Suprapubic skin (tissue), 4 donors: ENCODE measurements at regions not wholly inside any gene's neighbourhood (a gene's known extent, or its start where the extent isn't known, plus 50 kb on each side); places are given as distances from the start of the nearest gene placed in this dataset.

Source experiments
- DNase-seq, 2 donors: peaks; one replicate each; pipeline ENCODE4 v3.0.0-alpha.2; 2019; ENCODE audit warnings: low spot score in 2 of 2
- H3K27ac ChIP-seq: fragments of 200-600 bp; sonication (generic); one replicate; pipeline ENCODE4 v1.5.1; 2019
- H3K27me3 ChIP-seq: fragments of 200-600 bp; sonication (generic); one replicate; pipeline ENCODE4 v1.5.1; 2019
- H3K36me3 ChIP-seq: fragments of 200-600 bp; sonication (generic); one replicate; pipeline ENCODE4 v1.5.1; 2019
- H3K4me1 ChIP-seq: fragments of 200-600 bp; sonication (generic); one replicate; pipeline ENCODE4 v1.5.1; 2019
- H3K4me3 ChIP-seq: fragments of 200-600 bp; sonication (generic); one replicate; pipeline ENCODE4 v1.5.1; 2019; ENCODE audit warnings: mild to moderate bottlenecking
- H3K9me3 ChIP-seq: fragments of 200-600 bp; sonication (generic); one replicate; pipeline ENCODE4 v1.5.1; 2019
- CTCF ChIP-seq, 2 donors: fragments of 200-600 bp in 1 of 2; fragments of 450-650 bp in 1 of 2; sonication (generic) in 1 of 2; IDR thresholded peaks; one replicate each; pipeline ENCODE4 v1.5.1; 2016 to 2019; ENCODE audit warnings: antibody characterized with exemption in 2 of 2, mild to moderate bottlenecking in 1 of 2, moderate library complexity in 1 of 2
- EP300 ChIP-seq: sonication (generic); formaldehyde crosslinking; IDR thresholded peaks from one replicate; pipeline ENCODE4 v1.6.1; 2017; ENCODE audit warnings: antibody characterized with exemption
- POLR2A ChIP-seq, 2 donors: fragments of 450-650 bp; IDR thresholded peaks; one replicate each; pipeline ENCODE4 v1.6.1; 2017; ENCODE audit warnings: antibody characterized with exemption in 2 of 2, mild to moderate bottlenecking in 2 of 2, moderate library complexity in 2 of 2
- POLR2AphosphoS5 ChIP-seq, 3 donors: sonication (generic); formaldehyde crosslinking; IDR thresholded peaks; one replicate each; pipeline ENCODE4 v1.6.1; 2017; ENCODE audit warnings: antibody characterized with exemption in 3 of 3
- WGBS: methylation state at CpG from one replicate; pipeline ENCODE4 v1.1.5; 2018; 5-methylcytosine and 5-hydroxymethylcytosine counted together

DNA sequence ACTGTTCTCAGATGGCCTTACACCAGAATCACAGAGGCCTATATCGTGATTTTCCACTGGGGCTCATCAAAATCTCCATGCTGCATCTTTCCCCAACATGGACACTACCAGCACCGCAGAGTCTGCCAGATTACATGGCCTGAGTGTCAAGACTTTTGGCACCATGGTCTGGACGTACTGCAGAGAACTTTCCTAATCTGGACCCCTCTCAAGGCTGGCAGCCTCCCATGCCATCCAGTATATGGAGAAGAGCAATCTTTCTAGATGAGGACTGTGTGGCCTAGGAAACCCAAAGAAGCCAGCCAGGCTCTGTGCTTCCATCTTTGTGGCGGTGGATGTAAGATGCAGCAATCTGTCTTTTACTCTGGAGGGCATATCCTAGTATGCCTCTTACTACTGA, 139.2 kb downstream of the ADAMTS15 start:
- no peak for DNase-seq
- TF ChIP-seq POLR2AphosphoS5 (IDR thresholded peaks at IDR 0.05) (no peak), EP300 (no peak), CTCF (IDR thresholded peaks at IDR 0.05) (no peak), POLR2A (IDR thresholded peaks at IDR 0.05) (no peak)
- H3K4me1 ChIP-seq: peaks cover 7% of the 10 kb centered on the region
- H3K27me3 ChIP-seq: no peaks in the 10 kb centered on the region
- no peaks in the 10 kb centered on the region for H3K9me3 ChIP-seq
- H3K27ac ChIP-seq: no peak overlapping the region
- H3K4me3 ChIP-seq: no peak overlapping the region
- 64% methylated on average over 4 of the region's 4 CpGs for WGBS
- H3K36me3 ChIP-seq: no peaks in the 10 kb centered on the region

DNA sequence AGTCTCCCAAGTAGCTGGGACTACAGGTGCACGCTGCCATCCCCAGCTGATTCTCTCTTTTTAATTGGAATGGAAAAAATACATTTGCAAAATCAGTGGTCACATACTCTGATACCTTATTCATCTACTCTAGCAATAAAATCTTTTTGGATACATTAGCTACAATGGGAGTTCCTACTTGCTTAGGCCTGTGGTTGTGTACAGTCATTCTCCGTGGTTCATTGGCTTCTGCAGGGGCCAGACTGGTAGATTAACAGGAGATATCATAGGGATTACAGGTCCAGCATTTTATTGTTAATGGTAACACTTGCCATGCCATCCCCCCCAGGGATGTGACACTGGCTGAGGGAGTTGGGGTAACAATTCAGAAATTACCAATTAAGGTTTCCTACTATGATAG, 140.0 kb downstream of the ADAMTS15 start:
- Histone ChIP-seq H3K27me3 (no peaks in the 10 kb centered on the region), H3K9me3 (no peaks in the 10 kb centered on the region), H3K27ac (no peak overlapping the region), H3K36me3 (no peaks in the 10 kb centered on the region), H3K4me3 (no peak overlapping the region), H3K4me1 (peaks cover 7% of the 10 kb centered on the region)
- no peak for DNase-seq
- TF ChIP-seq CTCF (IDR thresholded peaks at IDR 0.05) (no peak), POLR2A (IDR thresholded peaks at IDR 0.05) (no peak), EP300 (no peak)
- WGBS: 79% methylated on average over 2 of the region's 2 CpGs

DNA sequence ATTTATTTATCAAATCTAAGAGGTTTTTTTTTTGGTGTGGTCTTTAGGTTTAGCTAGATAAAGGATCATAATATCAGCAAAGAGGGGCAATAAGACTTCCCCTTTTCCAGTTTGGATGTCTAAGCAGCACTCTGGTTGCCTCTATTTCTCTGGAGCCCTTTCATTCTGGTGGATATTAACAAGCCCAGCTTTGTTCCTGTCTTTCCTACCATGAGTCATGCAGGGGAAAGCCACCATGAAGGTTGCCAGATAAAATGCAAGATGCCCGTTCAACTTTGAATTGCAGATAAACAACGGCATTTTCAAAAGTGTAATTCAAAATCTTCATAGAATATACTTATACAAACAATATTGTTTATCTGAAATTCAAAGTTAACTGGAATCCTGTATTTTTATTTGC, 143.6 kb downstream of the ADAMTS15 start:
- Histone ChIP-seq H3K27ac (no peak overlapping the region), H3K27me3 (no peaks in the 10 kb centered on the region), H3K4me1 (no peaks in the 10 kb centered on the region), H3K9me3 (no peaks in the 10 kb centered on the region), H3K36me3 (no peaks in the 10 kb centered on the region), H3K4me3 (no peak overlapping the region)
- 17% methylated on average over 2 of the region's 2 CpGs for WGBS
- no peak for TF ChIP-seq EP300
- no peak for TF ChIP-seq CTCF (IDR thresholded peaks at IDR 0.05)
- TF ChIP-seq POLR2A (IDR thresholded peaks at IDR 0.05): no peak
- TF ChIP-seq POLR2AphosphoS5 (IDR thresholded peaks at IDR 0.05): no peak
- DNase-seq: no peak

GRCh38 chr11:130593064-130593463, 144.6 kb downstream of the ADAMTS15 start:
- Histone ChIP-seq H3K36me3 (no peaks in the 10 kb centered on the region), H3K27ac (no peak overlapping the region), H3K4me1 (no peaks in the 10 kb centered on the region), H3K27me3 (no peaks in the 10 kb centered on the region), H3K4me3 (no peak overlapping the region), H3K9me3 (no peaks in the 10 kb centered on the region)
- no peak for TF ChIP-seq CTCF (IDR thresholded peaks at IDR 0.05)
- no peak for TF ChIP-seq POLR2A (IDR thresholded peaks at IDR 0.05)
- no peak for TF ChIP-seq EP300
- TF ChIP-seq POLR2AphosphoS5 (IDR thresholded peaks at IDR 0.05): no peak
- DNase-seq: no peak
- WGBS: 96% methylated on average over 2 of the region's 2 CpGs

DNA sequence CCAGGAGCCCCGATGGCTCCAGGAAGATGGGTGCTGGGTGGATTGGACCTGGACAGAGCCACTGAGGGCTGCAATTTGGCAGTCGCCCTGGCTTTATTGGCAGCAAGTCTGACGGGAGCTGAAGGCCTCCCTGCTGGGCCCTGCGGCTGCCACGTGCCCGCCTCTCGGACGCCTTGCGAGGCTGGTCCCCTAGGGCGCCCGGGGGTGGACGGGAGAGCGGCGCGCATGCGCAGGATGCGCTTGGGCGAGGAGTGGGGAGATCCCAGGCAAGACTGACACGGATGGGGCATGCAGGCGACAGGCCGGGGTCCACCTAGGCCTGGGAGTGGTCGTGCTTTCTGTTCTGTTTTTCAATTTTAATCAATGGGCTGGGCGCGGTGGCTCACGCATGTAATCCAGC, 150.0 kb downstream of the ADAMTS15 start:
- no peak overlapping the region for H3K27ac ChIP-seq
- WGBS: 98% methylated on average over 19 of the region's 25 CpGs
- H3K36me3 ChIP-seq: no peaks in the 10 kb centered on the region
- TF ChIP-seq POLR2A (IDR thresholded peaks at IDR 0.05): no peak
- no peak for TF ChIP-seq POLR2AphosphoS5 (IDR thresholded peaks at IDR 0.05)
- TF ChIP-seq EP300: no peak
- TF ChIP-seq CTCF (IDR thresholded peaks at IDR 0.05): no peak
- H3K27me3 ChIP-seq: no peaks in the 10 kb centered on the region
- H3K4me1 ChIP-seq: no peaks in the 10 kb centered on the region
- H3K9me3 ChIP-seq: no peaks in the 10 kb centered on the region
- no peak for DNase-seq
- H3K4me3 ChIP-seq: no peak overlapping the region
